ENCODE measurements at regions not wholly inside any gene's neighbourhood (a gene's known extent, or its start where the extent isn't known, plus 50 kb on each side); places are given as distances from the start of the nearest gene placed in this dataset.

DNA sequence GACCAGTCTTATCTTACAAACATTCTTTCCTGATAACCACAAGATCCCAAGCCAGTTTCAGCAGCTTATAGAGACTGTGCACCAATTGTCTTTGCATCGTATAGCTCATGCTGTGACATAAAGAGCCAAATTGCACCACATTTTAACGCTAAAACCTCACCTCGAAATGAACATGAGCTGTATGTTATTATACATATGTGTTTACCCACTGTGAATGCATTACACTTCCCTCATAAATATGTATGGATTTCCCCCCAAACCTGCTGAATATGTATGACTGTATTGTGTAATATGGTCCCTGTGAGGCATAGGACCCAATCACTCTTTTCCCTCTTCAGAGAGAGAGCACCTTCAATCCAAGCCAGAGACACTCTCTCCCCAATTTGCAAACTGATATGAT lies 692.4 kb downstream of the NLGN4X start:
- TF ChIP-seq, protein P1, sequence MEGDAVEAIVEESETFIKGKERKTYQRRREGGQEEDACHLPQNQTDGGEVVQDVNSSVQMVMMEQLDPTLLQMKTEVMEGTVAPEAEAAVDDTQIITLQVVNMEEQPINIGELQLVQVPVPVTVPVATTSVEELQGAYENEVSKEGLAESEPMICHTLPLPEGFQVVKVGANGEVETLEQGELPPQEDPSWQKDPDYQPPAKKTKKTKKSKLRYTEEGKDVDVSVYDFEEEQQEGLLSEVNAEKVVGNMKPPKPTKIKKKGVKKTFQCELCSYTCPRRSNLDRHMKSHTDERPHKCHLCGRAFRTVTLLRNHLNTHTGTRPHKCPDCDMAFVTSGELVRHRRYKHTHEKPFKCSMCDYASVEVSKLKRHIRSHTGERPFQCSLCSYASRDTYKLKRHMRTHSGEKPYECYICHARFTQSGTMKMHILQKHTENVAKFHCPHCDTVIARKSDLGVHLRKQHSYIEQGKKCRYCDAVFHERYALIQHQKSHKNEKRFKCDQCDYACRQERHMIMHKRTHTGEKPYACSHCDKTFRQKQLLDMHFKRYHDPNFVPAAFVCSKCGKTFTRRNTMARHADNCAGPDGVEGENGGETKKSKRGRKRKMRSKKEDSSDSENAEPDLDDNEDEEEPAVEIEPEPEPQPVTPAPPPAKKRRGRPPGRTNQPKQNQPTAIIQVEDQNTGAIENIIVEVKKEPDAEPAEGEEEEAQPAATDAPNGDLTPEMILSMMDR (IDR thresholded peaks at IDR 0.05; ENCODE audit: low read depth, low read length, poor library complexity, severe bottlenecking): no peak
- no peak for TF ChIP-seq EZH2phosphoT487 (IDR thresholded peaks at IDR 0.05; ENCODE audit: borderline replicate concordance, low read length)

All from DOHH2 (cell line).